Liver (tissue), 8 donors: ENCODE measurements at regions not wholly inside any gene's neighbourhood (a gene's known extent, or its start where the extent isn't known, plus 50 kb on each side); places are given as distances from the start of the nearest gene placed in this dataset.

ENCODE experiments used
- DNase-seq: peaks from one replicate; pipeline ENCODE4 v3.0.0-alpha.2; 2017; ENCODE audit warnings: low spot score
- H3K27ac ChIP-seq, 2 donors: one replicate each; pipeline ENCODE4 v1.7.0; 2013; ENCODE audit warnings: inconsistent platforms in 2 of 2, low read length in 2 of 2, control low read depth in 1 of 2, low read depth in 1 of 2, mild to moderate bottlenecking in 1 of 2
- H3K27me3 ChIP-seq, 4 donors: one replicate each; pipeline versions ENCODE4 v1.6.1 to v1.7.0; 2013; ENCODE audit warnings: low read length in 3 of 4, inconsistent platforms in 1 of 4, mild to moderate bottlenecking in 1 of 4, moderate library complexity in 1 of 4; ENCODE audit not compliant: control insufficient read depth in 4 of 4, insufficient read depth in 4 of 4
- H3K36me3 ChIP-seq, 4 donors: one replicate each; pipeline versions ENCODE4 v1.6.1 to v1.7.0; 2013; ENCODE audit warnings: low read length in 3 of 4, mild to moderate bottlenecking in 3 of 4, low read depth in 1 of 4, moderate library complexity in 1 of 4; ENCODE audit not compliant: control insufficient read depth in 4 of 4, insufficient read depth in 3 of 4
- H3K4me1 ChIP-seq, 4 donors: one replicate each; pipeline versions ENCODE4 v1.6.1 to v1.7.0; 2013; ENCODE audit warnings: low read length in 3 of 4, mild to moderate bottlenecking in 3 of 4, moderate library complexity in 1 of 4; ENCODE audit not compliant: control insufficient read depth in 4 of 4, insufficient read depth in 4 of 4
- H3K4me3 ChIP-seq, 3 donors: one replicate each; pipeline versions ENCODE4 v1.6.1 to v1.7.0; 2013; ENCODE audit warnings: low read length in 3 of 3, control low read depth in 1 of 3, low read depth in 1 of 3, mild to moderate bottlenecking in 1 of 3
- H3K9ac ChIP-seq, 2 donors: one replicate each; pipeline ENCODE4 v1.7.0; 2013; ENCODE audit warnings: low read length in 2 of 2, mild to moderate bottlenecking in 2 of 2, moderate library complexity in 2 of 2, control low read depth in 1 of 2, low read depth in 1 of 2
- H3K9me3 ChIP-seq, 4 donors: one replicate each; pipeline versions ENCODE4 v1.6.1 to v1.7.0; 2013; ENCODE audit warnings: low read length in 3 of 4; ENCODE audit not compliant: control insufficient read depth in 4 of 4
- CTCF ChIP-seq: fragments of 150-350 bp; IDR thresholded peaks from 2 replicates; pipeline ENCODE4 v1.5.1; 2017; ENCODE audit warnings: improper control_type of control experiment, low read depth, low read length; ENCODE audit not compliant: missing input control
- EGR1 ChIP-seq, 2 donors: IDR thresholded peaks; 2 replicates each; pipeline ENCODE4 v1.6.1; 2016 to 2018; ENCODE audit warnings: antibody characterized with exemption in 2 of 2, low read depth in 2 of 2
- FOXA1 ChIP-seq: IDR thresholded peaks from 2 replicates; pipeline ENCODE4 v1.6.1; 2016; ENCODE audit warnings: antibody characterized with exemption
- FOXA2 ChIP-seq: IDR thresholded peaks from 2 replicates; pipeline ENCODE4 v1.6.1; 2016; ENCODE audit warnings: antibody characterized with exemption
- GABPA ChIP-seq, 2 donors: IDR thresholded peaks in 1 of 2; conservative IDR thresholded peaks in 1 of 2; 2 replicates each; pipeline ENCODE4 v1.6.1; 2016; ENCODE audit warnings: antibody characterized with exemption in 2 of 2, mild to moderate bottlenecking in 1 of 2, moderate library complexity in 1 of 2
- HNF4A ChIP-seq, 2 donors: conservative IDR thresholded peaks; 2 replicates each; pipeline ENCODE4 v1.6.1; 2016; ENCODE audit warnings: antibody characterized with exemption in 2 of 2, mild to moderate bottlenecking in 2 of 2
- HNF4G ChIP-seq: IDR thresholded peaks from 2 replicates; pipeline ENCODE4 v1.6.1; 2016; ENCODE audit warnings: antibody characterized with exemption
- JUND ChIP-seq, 2 donors: IDR thresholded peaks; 2 replicates each; pipeline ENCODE4 v1.6.1; 2016; ENCODE audit warnings: antibody characterized with exemption in 2 of 2
- MAX ChIP-seq: IDR thresholded peaks from 2 replicates; pipeline ENCODE4 v1.6.1; 2016; ENCODE audit warnings: antibody characterized with exemption
- NR2F2 ChIP-seq: IDR thresholded peaks from 2 replicates; pipeline ENCODE4 v1.6.1; 2016; ENCODE audit warnings: antibody characterized with exemption
- RAD21 ChIP-seq, 2 donors: IDR thresholded peaks; 2 replicates each; pipeline ENCODE4 v1.6.1; 2016; ENCODE audit warnings: antibody characterized with exemption in 2 of 2, mild to moderate bottlenecking in 2 of 2
- REST ChIP-seq: IDR thresholded peaks from 2 replicates; pipeline ENCODE4 v1.6.1; 2016; ENCODE audit warnings: antibody characterized with exemption, mild to moderate bottlenecking
- RXRA ChIP-seq, 2 donors: IDR thresholded peaks; 2 replicates each; pipeline ENCODE4 v1.6.1; 2017 to 2018; ENCODE audit warnings: antibody characterized with exemption in 2 of 2, mild to moderate bottlenecking in 1 of 2
- SP1 ChIP-seq: IDR thresholded peaks from 2 replicates; pipeline ENCODE4 v1.6.1; 2018; ENCODE audit warnings: antibody characterized with exemption, mild to moderate bottlenecking
- TAF1 ChIP-seq: conservative IDR thresholded peaks from 2 replicates; pipeline ENCODE4 v1.6.1; 2016; ENCODE audit warnings: antibody characterized with exemption, mild to moderate bottlenecking
- YY1 ChIP-seq: IDR thresholded peaks from 2 replicates; pipeline ENCODE4 v1.6.1; 2016; ENCODE audit warnings: antibody characterized with exemption, mild to moderate bottlenecking
- WGBS: extraction: QIAGEN DNeasy Blood & Tissue Kit; methylation state at CpG from one replicate; pipeline ENCODE4 v1.1.7; 2013; 5-methylcytosine and 5-hydroxymethylcytosine counted together
- TF ChIP-seq, protein P1 (sequence below): IDR thresholded peaks from 2 replicates; pipeline ENCODE4 v1.6.1; 2016; ENCODE audit warnings: antibody characterized with exemption
- TF ChIP-seq, protein P2 (sequence below): IDR thresholded peaks from 2 replicates; pipeline ENCODE4 v1.6.1; 2016; ENCODE audit warnings: antibody characterized with exemption
- donor health status: healthy.
- donor health status: healthy.
- donor health status: healthy.
- donor health status: healthy.
- donor health status: healthy.

GRCh38 chr6:111959766-111960165 lies 86.5 kb upstream of the FYN start:
- Histone ChIP-seq H3K4me1 (no peaks in the 10 kb centered on the region), H3K36me3 (no peaks in the 10 kb centered on the region), H3K4me3 (no peak overlapping the region), H3K27ac (no peak overlapping the region), H3K9me3 (no peaks in the 10 kb centered on the region), H3K27me3 (no peaks in the 10 kb centered on the region), H3K9ac (no peak overlapping the region)
- WGBS, result 82% methylated on average over 6 of the region's 6 CpGs
- no peak for DNase-seq
- TF ChIP-seq EGR1 (IDR thresholded peaks at IDR 0.05; ENCODE audit: low read depth in 2 of 2) (no peak), REST (no peak), HNF4A (conservative IDR thresholded peaks at IDR 0.05) (no peak), SP1 (no peak), RAD21 (IDR thresholded peaks at IDR 0.05) (no peak), FOXA2 (no peak), CTCF (no peak), JUND (IDR thresholded peaks at IDR 0.05) (no peak), FOXA1 (no peak), TAF1 (no peak), NR2F2 (no peak), YY1 (no peak), GABPA (IDR thresholded peaks at IDR 0.05 in 1 of 2, conservative IDR thresholded peaks at IDR 0.05 in 1 of 2) (no peak), MAX (no peak), RXRA (IDR thresholded peaks at IDR 0.05) (no peak), HNF4G (no peak)
- TF ChIP-seq, protein P1, sequence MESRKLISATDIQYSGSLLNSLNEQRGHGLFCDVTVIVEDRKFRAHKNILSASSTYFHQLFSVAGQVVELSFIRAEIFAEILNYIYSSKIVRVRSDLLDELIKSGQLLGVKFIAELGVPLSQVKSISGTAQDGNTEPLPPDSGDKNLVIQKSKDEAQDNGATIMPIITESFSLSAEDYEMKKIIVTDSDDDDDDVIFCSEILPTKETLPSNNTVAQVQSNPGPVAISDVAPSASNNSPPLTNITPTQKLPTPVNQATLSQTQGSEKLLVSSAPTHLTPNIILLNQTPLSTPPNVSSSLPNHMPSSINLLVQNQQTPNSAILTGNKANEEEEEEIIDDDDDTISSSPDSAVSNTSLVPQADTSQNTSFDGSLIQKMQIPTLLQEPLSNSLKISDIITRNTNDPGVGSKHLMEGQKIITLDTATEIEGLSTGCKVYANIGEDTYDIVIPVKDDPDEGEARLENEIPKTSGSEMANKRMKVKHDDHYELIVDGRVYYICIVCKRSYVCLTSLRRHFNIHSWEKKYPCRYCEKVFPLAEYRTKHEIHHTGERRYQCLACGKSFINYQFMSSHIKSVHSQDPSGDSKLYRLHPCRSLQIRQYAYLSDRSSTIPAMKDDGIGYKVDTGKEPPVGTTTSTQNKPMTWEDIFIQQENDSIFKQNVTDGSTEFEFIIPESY, result no peak
- TF ChIP-seq, protein P2, sequence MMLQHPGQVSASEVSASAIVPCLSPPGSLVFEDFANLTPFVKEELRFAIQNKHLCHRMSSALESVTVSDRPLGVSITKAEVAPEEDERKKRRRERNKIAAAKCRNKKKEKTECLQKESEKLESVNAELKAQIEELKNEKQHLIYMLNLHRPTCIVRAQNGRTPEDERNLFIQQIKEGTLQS, result no peak

DNA sequence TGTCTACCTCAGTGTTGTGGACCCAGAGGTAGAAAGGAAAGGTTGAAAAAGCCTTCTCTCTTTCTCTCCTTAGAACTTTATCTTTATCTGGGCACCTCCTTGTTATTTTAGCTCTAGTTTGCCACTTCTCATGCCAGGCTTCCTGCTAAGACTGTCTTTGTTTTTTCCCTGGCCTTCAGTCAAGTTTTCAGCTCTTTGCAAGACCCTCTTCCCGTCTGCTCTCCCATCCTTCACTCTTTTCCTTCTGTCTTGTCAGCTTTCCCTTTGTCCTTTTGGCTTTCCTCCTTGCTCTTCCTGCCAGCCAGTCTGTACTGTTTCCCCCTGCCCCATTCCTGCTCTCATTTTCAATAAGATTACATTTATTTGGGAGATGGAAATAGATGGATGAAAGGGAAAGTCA lies 86.8 kb upstream of the CCN6 start:
- H3K9ac ChIP-seq, result no peak overlapping the region
- WGBS, result 64% methylated on average over 1 of the region's 1 CpG
- TF ChIP-seq JUND (IDR thresholded peaks at IDR 0.05), result no peak
- TF ChIP-seq HNF4A (conservative IDR thresholded peaks at IDR 0.05), result no peak
- no peak for TF ChIP-seq NR2F2
- TF ChIP-seq HNF4G, result no peak
- TF ChIP-seq GABPA (IDR thresholded peaks at IDR 0.05 in 1 of 2, conservative IDR thresholded peaks at IDR 0.05 in 1 of 2), result no peak
- H3K27me3 ChIP-seq, result peaks cover 0 to 3% (median 0%) of the 10 kb centered on the region in 4 donors
- no peak overlapping the region for H3K27ac ChIP-seq
- H3K36me3 ChIP-seq, result no peaks in the 10 kb centered on the region
- H3K9me3 ChIP-seq, result no peaks in the 10 kb centered on the region
- H3K4me1 ChIP-seq, result no peaks in the 10 kb centered on the region
- DNase-seq, result no peak
- H3K4me3 ChIP-seq, result no peak overlapping the region
